ENCODE measurements at regions not wholly inside any gene's neighbourhood (a gene's known extent, or its start where the extent isn't known, plus 50 kb on each side); places are given as distances from the start of the nearest gene placed in this dataset.
A peak's percentile ranks its signal among the peaks of the same experiment; 100 is the strongest.

- H3K9me3 ChIP-seq (ENCODE audit: control insufficient read depth in 3 of 3, low read length in 3 of 3), result no peaks in the 10 kb centered on the region
- H3K27ac ChIP-seq (ENCODE audit: low read depth, low read length), result peak overlapping the region; percentile 61
- no peak overlapping the region for H3K9ac ChIP-seq (ENCODE audit: low read depth in 1 of 3, low read length in 3 of 3)
- peaks cover 0 to 3% (median 0%) of the 10 kb centered on the region in 3 donors for H3K4me1 ChIP-seq (ENCODE audit: control insufficient read depth in 3 of 3, insufficient read depth in 3 of 3, low read length in 3 of 3)
- no peaks in the 10 kb centered on the region for H3K27me3 ChIP-seq (ENCODE audit: control insufficient read depth in 3 of 3, insufficient read depth in 3 of 3, low read length in 3 of 3)
- no peaks in the 10 kb centered on the region for H3K36me3 ChIP-seq (ENCODE audit: control insufficient read depth in 3 of 3, insufficient read depth in 3 of 3, low read length in 3 of 3)
- H3K4me3 ChIP-seq (ENCODE audit: low read length in 3 of 3), result no peak overlapping the region
Measured at GRCh38 chr3:27577504-27577903, 93.3 kb upstream of the SLC4A7 start.

- Histone ChIP-seq H3K36me3 (ENCODE audit: control insufficient read depth in 3 of 3, insufficient read depth in 3 of 3, low read length in 3 of 3) (no peaks in the 10 kb centered on the region), H3K4me1 (ENCODE audit: control insufficient read depth in 3 of 3, insufficient read depth in 3 of 3, low read length in 3 of 3) (peaks cover 0 to 3% (median 0%) of the 10 kb centered on the region in 3 donors), H3K27ac (ENCODE audit: low read depth, low read length) (no peak overlapping the region), H3K9me3 (ENCODE audit: control insufficient read depth in 3 of 3, low read length in 3 of 3) (no peaks in the 10 kb centered on the region), H3K9ac (ENCODE audit: low read depth in 1 of 3, low read length in 3 of 3) (no peak overlapping the region), H3K27me3 (ENCODE audit: control insufficient read depth in 3 of 3, insufficient read depth in 3 of 3, low read length in 3 of 3) (no peaks in the 10 kb centered on the region), H3K4me3 (ENCODE audit: low read length in 3 of 3) (no peak overlapping the region)
Measured at GRCh38 chr3:27576171-27576570, 92.0 kb upstream of the SLC4A7 start.

GRCh38 chr3:27575499-27575898 is 91.3 kb upstream of the SLC4A7 start:
- H3K27ac ChIP-seq (ENCODE audit: low read depth, low read length), result no peak overlapping the region

GRCh38 chr3:27574438-27574795 is 90.2 kb upstream of the SLC4A7 start:
- H3K4me1 ChIP-seq (ENCODE audit: control insufficient read depth in 3 of 3, insufficient read depth in 3 of 3, low read length in 3 of 3), result peaks cover 0 to 3% (median 0%) of the 10 kb centered on the region in 3 donors
- H3K9me3 ChIP-seq (ENCODE audit: control insufficient read depth in 3 of 3, low read length in 3 of 3), result no peaks in the 10 kb centered on the region
- no peaks in the 10 kb centered on the region for H3K36me3 ChIP-seq (ENCODE audit: control insufficient read depth in 3 of 3, insufficient read depth in 3 of 3, low read length in 3 of 3)
- H3K4me3 ChIP-seq (ENCODE audit: low read length in 3 of 3), result no peak overlapping the region
- H3K9ac ChIP-seq (ENCODE audit: low read depth in 1 of 3, low read length in 3 of 3), result no peak overlapping the region
- H3K27me3 ChIP-seq (ENCODE audit: control insufficient read depth in 3 of 3, insufficient read depth in 3 of 3, low read length in 3 of 3), result no peaks in the 10 kb centered on the region
- H3K27ac ChIP-seq (ENCODE audit: low read depth, low read length), result no peak overlapping the region

More at GRCh38 chr3:27575499-27575898, 91.3 kb upstream of the SLC4A7 start:
- Histone ChIP-seq H3K27me3 (ENCODE audit: control insufficient read depth in 3 of 3, insufficient read depth in 3 of 3, low read length in 3 of 3) (no peaks in the 10 kb centered on the region), H3K9me3 (ENCODE audit: control insufficient read depth in 3 of 3, low read length in 3 of 3) (no peaks in the 10 kb centered on the region), H3K4me1 (ENCODE audit: control insufficient read depth in 3 of 3, insufficient read depth in 3 of 3, low read length in 3 of 3) (peaks cover 0 to 3% (median 0%) of the 10 kb centered on the region in 3 donors), H3K4me3 (ENCODE audit: low read length in 3 of 3) (no peak overlapping the region), H3K36me3 (ENCODE audit: control insufficient read depth in 3 of 3, insufficient read depth in 3 of 3, low read length in 3 of 3) (no peaks in the 10 kb centered on the region), H3K9ac (ENCODE audit: low read depth in 1 of 3, low read length in 3 of 3) (no peak overlapping the region)

GRCh38 chr3:27573780-27574437 is 89.7 kb upstream of the SLC4A7 start:
- H3K27ac ChIP-seq (ENCODE audit: low read depth, low read length), result no peak overlapping the region
- H3K9ac ChIP-seq (ENCODE audit: low read depth in 1 of 3, low read length in 3 of 3), result no peak overlapping the region
- no peaks in the 10 kb centered on the region for H3K27me3 ChIP-seq (ENCODE audit: control insufficient read depth in 3 of 3, insufficient read depth in 3 of 3, low read length in 3 of 3)
- no peaks in the 10 kb centered on the region for H3K9me3 ChIP-seq (ENCODE audit: control insufficient read depth in 3 of 3, low read length in 3 of 3)
- H3K36me3 ChIP-seq (ENCODE audit: control insufficient read depth in 3 of 3, insufficient read depth in 3 of 3, low read length in 3 of 3), result no peaks in the 10 kb centered on the region
- peaks cover 0 to 3% (median 0%) of the 10 kb centered on the region in 3 donors for H3K4me1 ChIP-seq (ENCODE audit: control insufficient read depth in 3 of 3, insufficient read depth in 3 of 3, low read length in 3 of 3)
- H3K4me3 ChIP-seq (ENCODE audit: low read length in 3 of 3), result no peak overlapping the region

GRCh38 chr3:27573138-27573537 is 89.0 kb upstream of the SLC4A7 start:
- Histone ChIP-seq H3K4me1 (ENCODE audit: control insufficient read depth in 3 of 3, insufficient read depth in 3 of 3, low read length in 3 of 3) (peaks cover 3 to 5% (median 4%) of the 10 kb centered on the region in 3 donors), H3K27ac (ENCODE audit: low read depth, low read length) (no peak overlapping the region), H3K27me3 (ENCODE audit: control insufficient read depth in 3 of 3, insufficient read depth in 3 of 3, low read length in 3 of 3) (no peaks in the 10 kb centered on the region), H3K4me3 (ENCODE audit: low read length in 3 of 3) (no peak overlapping the region), H3K9me3 (ENCODE audit: control insufficient read depth in 3 of 3, low read length in 3 of 3) (no peaks in the 10 kb centered on the region), H3K9ac (ENCODE audit: low read depth in 1 of 3, low read length in 3 of 3) (no peak overlapping the region), H3K36me3 (ENCODE audit: control insufficient read depth in 3 of 3, insufficient read depth in 3 of 3, low read length in 3 of 3) (no peaks in the 10 kb centered on the region)

- Histone ChIP-seq H3K4me3 (ENCODE audit: low read length in 3 of 3) (no peak overlapping the region), H3K36me3 (ENCODE audit: control insufficient read depth in 3 of 3, insufficient read depth in 3 of 3, low read length in 3 of 3) (no peaks in the 10 kb centered on the region), H3K4me1 (ENCODE audit: control insufficient read depth in 3 of 3, insufficient read depth in 3 of 3, low read length in 3 of 3) (peaks cover 2 to 4% (median 3%) of the 10 kb centered on the region in 3 donors), H3K9ac (ENCODE audit: low read depth in 1 of 3, low read length in 3 of 3) (no peak overlapping the region), H3K27me3 (ENCODE audit: control insufficient read depth in 3 of 3, insufficient read depth in 3 of 3, low read length in 3 of 3) (no peaks in the 10 kb centered on the region), H3K9me3 (ENCODE audit: control insufficient read depth in 3 of 3, low read length in 3 of 3) (no peaks in the 10 kb centered on the region), H3K27ac (ENCODE audit: low read depth, low read length) (no peak overlapping the region)
Measured at GRCh38 chr3:27571345-27571744, 87.2 kb upstream of the SLC4A7 start.

- H3K4me1 ChIP-seq (ENCODE audit: control insufficient read depth in 3 of 3, insufficient read depth in 3 of 3, low read length in 3 of 3), result peaks cover 2 to 4% (median 3%) of the 10 kb centered on the region in 3 donors
- H3K27ac ChIP-seq (ENCODE audit: low read depth, low read length), result no peak overlapping the region
- H3K27me3 ChIP-seq (ENCODE audit: control insufficient read depth in 3 of 3, insufficient read depth in 3 of 3, low read length in 3 of 3), result no peaks in the 10 kb centered on the region
- H3K9me3 ChIP-seq (ENCODE audit: control insufficient read depth in 3 of 3, low read length in 3 of 3), result no peaks in the 10 kb centered on the region
- no peaks in the 10 kb centered on the region for H3K36me3 ChIP-seq (ENCODE audit: control insufficient read depth in 3 of 3, insufficient read depth in 3 of 3, low read length in 3 of 3)
- no peak overlapping the region for H3K4me3 ChIP-seq (ENCODE audit: low read length in 3 of 3)
- no peak overlapping the region for H3K9ac ChIP-seq (ENCODE audit: low read depth in 1 of 3, low read length in 3 of 3)
Measured at GRCh38 chr3:27570421-27571106, 86.4 kb upstream of the SLC4A7 start.

- H3K36me3 ChIP-seq (ENCODE audit: control insufficient read depth in 3 of 3, insufficient read depth in 3 of 3, low read length in 3 of 3), result no peaks in the 10 kb centered on the region
- no peak overlapping the region for H3K9ac ChIP-seq (ENCODE audit: low read depth in 1 of 3, low read length in 3 of 3)
- H3K27me3 ChIP-seq (ENCODE audit: control insufficient read depth in 3 of 3, insufficient read depth in 3 of 3, low read length in 3 of 3), result no peaks in the 10 kb centered on the region
- H3K27ac ChIP-seq (ENCODE audit: low read depth, low read length), result no peak overlapping the region
- H3K9me3 ChIP-seq (ENCODE audit: control insufficient read depth in 3 of 3, low read length in 3 of 3), result no peaks in the 10 kb centered on the region
- H3K4me1 ChIP-seq (ENCODE audit: control insufficient read depth in 3 of 3, insufficient read depth in 3 of 3, low read length in 3 of 3), result peaks cover 2 to 4% (median 3%) of the 10 kb centered on the region in 3 donors
- H3K4me3 ChIP-seq (ENCODE audit: low read length in 3 of 3), result no peak overlapping the region
Measured at GRCh38 chr3:27568393-27568792, 84.2 kb upstream of the SLC4A7 start.

GRCh38 chr3:27567251-27567650 is 83.1 kb upstream of the SLC4A7 start:
- Histone ChIP-seq H3K4me1 (ENCODE audit: control insufficient read depth in 3 of 3, insufficient read depth in 3 of 3, low read length in 3 of 3) (peaks cover 2 to 4% (median 3%) of the 10 kb centered on the region in 3 donors), H3K27me3 (ENCODE audit: control insufficient read depth in 3 of 3, insufficient read depth in 3 of 3, low read length in 3 of 3) (no peaks in the 10 kb centered on the region), H3K4me3 (ENCODE audit: low read length in 3 of 3) (no peak overlapping the region), H3K9ac (ENCODE audit: low read depth in 1 of 3, low read length in 3 of 3) (no peak overlapping the region), H3K36me3 (ENCODE audit: control insufficient read depth in 3 of 3, insufficient read depth in 3 of 3, low read length in 3 of 3) (no peaks in the 10 kb centered on the region), H3K9me3 (ENCODE audit: control insufficient read depth in 3 of 3, low read length in 3 of 3) (no peaks in the 10 kb centered on the region), H3K27ac (ENCODE audit: low read depth, low read length) (no peak overlapping the region)
